A549 (cell line): ENCODE measurements at regions not wholly inside any gene's neighbourhood (a gene's known extent, or its start where the extent isn't known, plus 50 kb on each side); places are given as distances from the start of the nearest gene placed in this dataset.

Experiments used
- ATAC-seq, 2 experiments: fragments of 200-7000 bp in 1 of 2; fragments of >200 bp in 1 of 2; cut with Nextera tagmentation in 1 of 2; cut with Tn5 transposase in 1 of 2; 3 replicates each; pipeline versions ENCODE4 v1.8.0 to v1.9.1; 2018 to 2020; ENCODE audit warnings: mild to moderate bottlenecking in 1 of 2, moderate library complexity in 1 of 2
- CTCF ChIA-PET: fragments of 300-600 bp; sonication (Branson Sonifier 250); formaldehyde crosslinking; extraction: SDS; loops from one replicate; lab custom pipeline; 2021; ENCODE audit warnings: antibody characterized with exemption, inconsistent platforms; lab: Yijun Ruan, JAX
- POLR2A ChIA-PET: fragments of 350-600 bp; formaldehyde crosslinking; extraction: SDS; loops from one replicate; lab custom pipeline; 2021; ENCODE audit warnings: antibody characterized with exemption, inconsistent platforms; lab: Yijun Ruan, JAX
- DNase-seq, 2 experiments: peaks; one replicate each; pipeline versions ENCODE4 v3.0.0 to v3.0.0-alpha.2; 2011 to 2016; ENCODE audit warnings: low read depth in 1 of 2, low spot score in 1 of 2
- FAIRE-seq: peaks from 2 replicates; lab custom pipeline; 2011; peaks lifted over from hg19 to GRCh38; lab: Jason Lieb, UNC
- H3K27ac ChIP-seq, 2 experiments: fragments of >200 bp; sonication (Bioruptor Twin); formaldehyde crosslinking; 3 replicates each; pipeline ENCODE4 v1.5.1; 2016 to 2017
- H3K4me1 ChIP-seq: fragments of >200 bp; sonication (Bioruptor Twin); formaldehyde crosslinking; 3 replicates; pipeline ENCODE4 v1.6.1; 2016
- H3K4me2 ChIP-seq: fragments of >200 bp; sonication (Bioruptor Twin); formaldehyde crosslinking; 3 replicates; pipeline ENCODE4 v1.6.1; 2016
- H3K4me3 ChIP-seq: fragments of >200 bp; sonication (Bioruptor Twin); formaldehyde crosslinking; 3 replicates; pipeline ENCODE4 v1.5.1; 2016
- H3K9me3 ChIP-seq: fragments of >200 bp; sonication (Bioruptor Twin); formaldehyde crosslinking; 3 replicates; pipeline ENCODE4 v1.6.1; 2016
- BCL3 ChIP-seq: fragments of >200 bp; sonication (Bioruptor Twin); formaldehyde crosslinking; IDR thresholded peaks from 3 replicates; pipeline ENCODE4 v1.6.1; 2016
- BHLHE40 ChIP-seq: IDR thresholded peaks from 2 replicates; pipeline ENCODE4 v1.6.1; 2012; ENCODE audit warnings: low read depth, low read length, inconsistent platforms
- CBX2 ChIP-seq: fragments of 200-600 bp; sonication (generic); IDR thresholded peaks from 2 replicates; pipeline ENCODE4 v1.6.1; 2016; ENCODE audit warnings: low read depth, mild to moderate bottlenecking, borderline replicate concordance
- CBX8 ChIP-seq: fragments of 200-600 bp; sonication (generic); IDR thresholded peaks from 2 replicates; pipeline ENCODE4 v1.6.1; 2016
- CTCF ChIP-seq: fragments of >200 bp; sonication (Bioruptor Twin); formaldehyde crosslinking; IDR thresholded peaks from 3 replicates; pipeline ENCODE4 v1.5.1; 2016
- FOSL2 ChIP-seq, 2 experiments: fragments of 450-650 bp in 1 of 2; fragments of >200 bp in 1 of 2; sonication (Bioruptor Twin) in 1 of 2; formaldehyde crosslinking; IDR thresholded peaks; 2 replicates each; pipeline versions ENCODE4 v1.5.0 to v1.6.1; 2016 to 2020; ENCODE audit warnings: mild to moderate bottlenecking in 1 of 2, moderate library complexity in 1 of 2
- FOXS1 ChIP-seq: fragments of 250-450 bp; sonication (Bioruptor Pico); IDR thresholded peaks from 2 replicates; pipeline ENCODE4 v1.5.0; 2020; ENCODE audit warnings: mild to moderate bottlenecking, moderate library complexity
- GATA3 ChIP-seq: IDR thresholded peaks from 2 replicates; pipeline ENCODE4 v1.6.1; 2012; ENCODE audit warnings: borderline replicate concordance
- HDAC2 ChIP-seq: fragments of 200-600 bp; sonication (generic); IDR thresholded peaks from 2 replicates; pipeline ENCODE4 v1.6.1; 2016
- HMGXB4 ChIP-seq: fragments of 250-450 bp; sonication (Bioruptor Pico); IDR thresholded peaks from 2 replicates; pipeline ENCODE4 v1.5.0; 2021; ENCODE audit warnings: mild to moderate bottlenecking, moderate library complexity, borderline replicate concordance
- HOXA7 ChIP-seq: fragments of 250-450 bp; sonication (Bioruptor Pico); IDR thresholded peaks from 2 replicates; pipeline ENCODE4 v1.5.0; 2020; ENCODE audit warnings: mild to moderate bottlenecking, moderate library complexity
- HOXB13 ChIP-seq: fragments of 250-450 bp; sonication (Bioruptor Pico); IDR thresholded peaks from 2 replicates; pipeline ENCODE4 v1.5.0; 2020; ENCODE audit warnings: low read depth, mild to moderate bottlenecking, moderate library complexity
- HOXB5 ChIP-seq: fragments of 250-450 bp; sonication (Bioruptor Pico); IDR thresholded peaks from 2 replicates; pipeline ENCODE4 v1.5.0; 2020; ENCODE audit warnings: mild to moderate bottlenecking, moderate library complexity
- PBX3 ChIP-seq: IDR thresholded peaks from 2 replicates; pipeline ENCODE4 v1.6.1; 2012
- PHF8 ChIP-seq: fragments of 200-600 bp; sonication (generic); IDR thresholded peaks from 2 replicates; pipeline ENCODE4 v1.6.1; 2016; ENCODE audit warnings: low read depth, mild to moderate bottlenecking, antibody characterized with exemption, moderate library complexity, borderline replicate concordance
- RAD21 ChIP-seq, 2 experiments: fragments of >200 bp in 1 of 2; sonication (Bioruptor Twin) in 1 of 2; formaldehyde crosslinking in 1 of 2; IDR thresholded peaks in 1 of 2; conservative IDR thresholded peaks in 1 of 2; 2 replicates in 1 of 2; 3 replicates in 1 of 2; pipeline ENCODE4 v1.6.1; 2012 to 2018; ENCODE audit warnings: inconsistent platforms in 1 of 2
- SREBF2 ChIP-seq: fragments of 450-650 bp; IDR thresholded peaks from 2 replicates; pipeline ENCODE4 v1.6.1; 2014; ENCODE audit warnings: mild to moderate bottlenecking, moderate library complexity
- TFCP2L1 ChIP-seq: fragments of 250-450 bp; sonication (Bioruptor Pico); IDR thresholded peaks from 2 replicates; pipeline ENCODE4 v1.5.0; 2021; ENCODE audit warnings: mild to moderate bottlenecking
- USF2 ChIP-seq: fragments of 450-650 bp; IDR thresholded peaks from 2 replicates; pipeline ENCODE4 v1.6.1; 2014; ENCODE audit warnings: antibody characterized with exemption
- ZC3H11A ChIP-seq: fragments of 450-650 bp; IDR thresholded peaks from 2 replicates; pipeline ENCODE4 v1.6.1; 2014; ENCODE audit warnings: antibody characterized with exemption, mild to moderate bottlenecking
- ZFP36 ChIP-seq: fragments of 450-650 bp; IDR thresholded peaks from 2 replicates; pipeline ENCODE4 v1.6.1; 2014; ENCODE audit warnings: borderline replicate concordance; ENCODE audit not compliant: partially characterized antibody
- WGBS: methylation state at CpG from one replicate; pipeline ENCODE4 v1.1.6; 2017; ENCODE audit errors: missing lambda C conversion rate; 5-methylcytosine and 5-hydroxymethylcytosine counted together

GRCh38 chr2:145546091-145546490 lies 1026.2 kb upstream of the ZEB2 start:
- Histone ChIP-seq H3K4me2 (no peak overlapping the region), H3K27ac (no peak overlapping the region), H3K4me1 (no peaks in the 10 kb centered on the region), H3K4me3 (no peak overlapping the region), H3K9me3 (no peaks in the 10 kb centered on the region)
- CTCF ChIA-PET: no interaction called here
- FAIRE-seq (no peak), ATAC-seq (peak in 1 of 2 experiments; percentile 43; a peak in 1 of 6 replicates), DNase-seq (peak in 1 of 2 experiments; percentile 8)
- 46% methylated on average over 2 of the region's 2 CpGs for WGBS
- no peak for TF ChIP-seq HOXB13
- peak in 1 of 2 experiments; percentile 15; a peak in 1 of 5 replicates for TF ChIP-seq RAD21 (conservative IDR thresholded peaks at IDR 0.05 in 1 of 2, IDR thresholded peaks at IDR 0.05 in 1 of 2)
- TF ChIP-seq HOXB5 (CRISPR knock-in tag): no peak
- no peak for TF ChIP-seq ZC3H11A
- no peak for TF ChIP-seq CBX8
- POLR2A ChIA-PET: no interaction called here

- FAIRE-seq: no peak
- ChIA-PET CTCF (no interaction called here), POLR2A (no interaction called here)
- H3K9me3 ChIP-seq: no peaks in the 10 kb centered on the region
- no peak for DNase-seq
- no peak overlapping the region for H3K4me2 ChIP-seq
- no peaks in the 10 kb centered on the region for H3K4me1 ChIP-seq
- TF ChIP-seq HMGXB4 (CRISPR knock-in tag) (no peak), BCL3 (no peak), TFCP2L1 (CRISPR knock-in tag) (no peak), CBX2 (no peak), USF2 (no peak), PHF8 (no peak), BHLHE40 (no peak), HOXA7 (no peak), CTCF (no peak), PBX3 (no peak), ZFP36 (no peak), GATA3 (no peak), FOXS1 (CRISPR knock-in tag) (no peak), FOSL2 (IDR thresholded peaks at IDR 0.05) (no peak), FOSL2 (CRISPR knock-in tag; IDR thresholded peaks at IDR 0.05) (no peak), RAD21 (conservative IDR thresholded peaks at IDR 0.05 in 1 of 2, IDR thresholded peaks at IDR 0.05 in 1 of 2) (no peak), SREBF2 (no peak), HDAC2 (no peak)
- H3K4me3 ChIP-seq: no peak overlapping the region
- 54% methylated on average over 5 of the region's 5 CpGs for WGBS
- no peak overlapping the region for H3K27ac ChIP-seq
- no peak for ATAC-seq
These were observed 1023.9 kb upstream of the ZEB2 start for GRCh38 chr2:145543856-145544255.
